ENCODE measurements at regions not wholly inside any gene's neighbourhood (a gene's known extent, or its start where the extent isn't known, plus 50 kb on each side); places are given as distances from the start of the nearest gene placed in this dataset.

DNA sequence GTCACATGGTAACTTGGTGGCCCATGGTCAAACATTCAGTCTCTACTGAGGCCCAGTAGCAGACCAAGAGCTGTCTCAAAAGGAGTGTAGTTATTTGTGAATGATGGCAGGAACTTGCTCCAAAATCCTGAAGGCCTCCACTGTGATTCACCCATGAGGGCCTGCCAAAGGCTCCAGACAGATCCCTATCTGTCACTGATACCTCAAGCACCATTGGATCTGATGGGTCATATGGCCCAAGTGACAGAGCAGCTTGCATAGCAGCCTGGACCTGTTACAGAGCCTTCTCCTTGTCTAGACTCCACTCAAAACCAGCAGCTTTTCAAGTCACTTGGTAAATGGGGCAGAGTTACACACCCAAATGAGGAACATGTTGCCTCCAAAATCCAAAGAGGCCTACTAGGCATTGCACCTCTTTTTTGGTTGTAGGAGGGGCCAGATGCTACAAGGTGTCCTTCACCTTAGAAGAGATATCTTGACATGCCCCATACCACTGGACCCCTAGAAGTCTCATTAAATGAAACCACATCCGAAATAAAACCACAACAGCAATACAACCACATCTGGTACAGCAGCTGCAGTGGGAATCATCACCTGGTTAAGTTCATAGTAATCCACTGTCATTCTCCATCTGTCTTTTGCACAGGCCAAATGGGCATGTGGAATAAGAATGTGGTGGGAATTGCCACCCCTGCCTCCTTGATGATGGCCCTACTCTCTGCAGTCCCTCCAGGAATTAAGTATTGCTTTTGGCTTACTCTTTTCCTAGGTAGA, 150.4 kb upstream of the MAX start:
- DNase-seq = no peak

DNA sequence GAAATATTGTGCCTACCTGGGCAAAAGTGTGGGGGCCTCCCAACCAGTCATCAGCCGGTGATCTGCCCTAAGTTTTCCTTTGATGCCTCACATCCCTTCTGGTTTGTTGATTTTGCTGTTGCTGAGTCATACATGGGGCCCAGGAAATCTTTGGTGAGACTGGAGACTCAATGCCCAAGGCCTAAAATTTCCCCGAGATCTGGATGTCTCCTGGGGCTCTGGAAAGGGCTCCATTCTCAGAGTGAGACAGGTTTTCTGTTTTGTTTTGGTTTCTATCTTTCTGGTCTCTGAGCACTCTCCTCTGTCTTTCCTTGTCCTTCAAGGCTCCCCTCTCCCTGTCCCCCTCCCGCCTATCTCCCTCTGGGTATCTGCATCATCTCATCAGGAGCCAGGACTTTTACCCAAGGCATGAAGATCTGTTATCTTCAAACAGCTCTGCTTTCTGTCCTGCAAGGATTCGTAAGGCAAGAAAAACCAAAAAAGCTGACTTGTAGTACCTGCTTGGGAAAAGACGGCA, 152.8 kb upstream of the MAX start:
- no peak for DNase-seq

DNA sequence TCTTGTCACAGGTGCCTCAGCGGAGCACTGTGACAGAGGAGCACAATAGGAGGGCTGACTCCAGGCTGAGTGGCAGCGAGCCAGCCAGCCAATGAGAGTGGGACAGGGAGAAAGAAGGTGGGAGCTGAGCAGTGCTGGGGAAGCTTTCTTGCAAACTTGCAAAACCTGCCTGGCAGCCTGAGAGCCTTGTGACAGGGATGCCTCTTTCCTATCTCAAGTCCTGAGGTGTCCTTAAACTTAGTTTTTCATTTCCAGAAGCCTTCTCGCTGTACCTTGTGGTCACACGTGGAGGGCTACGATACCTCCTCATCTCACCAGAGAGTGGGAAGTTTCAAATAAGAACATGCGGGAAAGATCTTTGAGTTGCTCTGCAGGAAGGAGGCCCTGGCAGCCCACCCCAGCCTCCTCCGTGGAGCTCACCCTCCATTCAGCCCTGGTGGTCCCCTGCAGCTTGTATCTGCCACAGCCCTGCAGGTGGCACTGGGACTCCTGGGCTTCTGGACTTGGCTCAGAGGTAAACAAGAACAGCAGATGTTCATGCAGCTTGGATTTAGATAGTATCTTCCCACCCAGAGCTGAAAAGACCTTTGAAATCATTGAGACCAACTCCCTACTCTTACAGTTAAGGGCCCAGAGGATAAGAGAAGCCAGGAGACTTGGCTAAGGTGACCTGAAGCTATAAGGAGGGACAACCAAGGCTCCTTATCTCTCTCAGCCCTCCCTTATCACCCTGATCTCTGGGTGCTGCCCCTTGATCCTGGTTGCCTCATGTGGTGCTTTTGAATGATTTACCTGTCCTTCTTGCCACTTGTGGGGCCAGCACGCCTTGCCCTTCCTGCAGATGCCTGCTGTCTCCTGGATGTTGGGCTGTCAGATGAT, 153.5 kb upstream of the MAX start:
- no peak for DNase-seq

DNA sequence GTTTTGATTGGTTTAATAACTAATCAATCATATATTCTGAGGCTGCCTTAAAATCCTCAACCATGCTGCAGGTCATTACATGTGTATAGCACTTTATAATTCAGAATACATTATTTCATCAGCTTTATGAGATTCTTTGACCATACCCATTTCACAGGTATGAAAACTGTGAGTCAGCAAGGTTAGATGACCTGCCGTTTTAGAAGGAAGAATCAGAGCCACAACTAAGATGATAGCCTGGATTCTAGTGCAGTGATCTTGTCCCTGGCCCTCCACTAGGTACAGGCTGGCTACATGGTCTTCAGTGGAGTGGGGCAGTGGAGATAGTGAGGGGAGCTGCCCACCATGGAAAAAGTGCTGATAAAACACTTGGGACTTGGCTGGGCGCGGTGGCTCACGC, 154.4 kb upstream of the MAX start:
- DNase-seq = no peak

DNA sequence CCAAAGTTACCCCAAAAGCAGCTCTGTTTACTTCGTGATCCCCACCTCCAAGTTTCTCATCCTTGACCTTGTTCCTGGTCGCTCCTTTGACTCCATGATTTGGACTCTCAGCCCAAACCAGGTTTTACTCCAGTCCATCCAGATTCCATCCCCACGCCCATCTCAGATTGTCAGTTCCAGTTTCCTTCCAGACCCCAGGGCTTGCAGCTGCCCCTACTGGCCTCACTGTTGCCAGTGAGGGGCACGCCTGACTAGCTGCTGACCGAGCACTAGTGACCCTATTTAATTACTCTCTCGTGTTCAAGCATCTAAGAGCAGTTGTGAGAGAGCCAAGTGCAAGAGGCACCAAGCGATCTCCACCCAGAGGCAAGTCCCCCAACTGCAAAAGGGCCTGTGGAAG, 155.1 kb upstream of the FUT8 start:
- no peak for DNase-seq

DNA sequence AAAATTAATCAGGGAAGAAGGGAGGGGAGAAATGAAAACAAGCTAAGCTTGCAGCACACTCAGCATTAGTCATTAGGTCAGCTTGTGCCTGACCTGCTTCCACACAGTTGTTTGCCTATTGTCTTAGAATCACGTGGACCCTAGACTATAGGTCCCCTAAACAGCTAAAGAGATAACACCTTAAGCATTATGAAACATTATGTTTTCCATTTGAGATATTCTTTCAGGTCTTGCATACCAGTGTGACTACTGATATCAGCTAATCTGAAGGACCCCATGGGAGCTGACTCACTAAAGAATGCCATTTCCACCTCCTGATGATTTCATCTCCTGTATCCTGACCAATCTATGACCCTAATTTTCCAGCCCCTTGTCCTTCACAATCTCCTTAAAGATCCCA, 154.1 kb upstream of the FUT8 start:
- no peak for DNase-seq

DNA sequence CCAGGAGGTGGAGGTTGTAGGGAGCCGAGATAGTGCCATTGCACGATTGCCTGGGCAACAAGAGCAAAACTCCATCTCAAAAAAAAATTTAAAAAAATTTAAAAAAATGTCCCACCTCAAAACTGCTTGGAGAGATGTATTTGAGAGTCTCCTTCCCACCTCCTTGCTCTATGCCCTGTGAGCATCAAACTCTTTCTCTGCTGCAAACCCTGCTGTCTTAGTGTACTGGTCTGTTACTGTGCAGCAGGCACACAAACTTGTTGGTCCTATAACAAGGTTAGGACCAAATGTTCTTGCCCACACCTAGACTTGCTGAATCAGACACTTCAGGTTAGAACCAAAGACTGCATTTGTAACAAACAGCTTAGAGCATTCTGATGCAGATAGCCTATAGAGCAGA, 153.5 kb upstream of the FUT8 start:
- DNase-seq = no peak

DNA sequence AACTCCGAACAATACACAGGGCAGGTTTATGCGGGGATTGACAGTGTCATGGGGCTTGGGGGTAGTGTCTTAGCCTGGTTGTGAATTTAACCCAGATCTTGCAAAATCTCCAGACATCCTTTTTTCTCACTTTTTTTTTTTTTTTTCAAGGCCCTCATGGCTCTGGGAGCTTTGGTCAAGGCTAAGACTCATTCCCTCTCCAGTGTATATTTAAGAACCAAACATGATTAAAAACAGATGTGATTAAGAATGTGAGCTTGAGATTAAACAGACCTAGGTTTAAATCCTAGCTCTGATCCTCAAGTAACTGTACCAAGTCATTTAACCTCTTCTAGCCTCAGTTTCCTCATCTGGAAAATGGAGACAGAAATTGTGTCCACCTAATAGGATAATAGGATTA, 151.7 kb upstream of the FUT8 start:
- no peak for DNase-seq

DNA sequence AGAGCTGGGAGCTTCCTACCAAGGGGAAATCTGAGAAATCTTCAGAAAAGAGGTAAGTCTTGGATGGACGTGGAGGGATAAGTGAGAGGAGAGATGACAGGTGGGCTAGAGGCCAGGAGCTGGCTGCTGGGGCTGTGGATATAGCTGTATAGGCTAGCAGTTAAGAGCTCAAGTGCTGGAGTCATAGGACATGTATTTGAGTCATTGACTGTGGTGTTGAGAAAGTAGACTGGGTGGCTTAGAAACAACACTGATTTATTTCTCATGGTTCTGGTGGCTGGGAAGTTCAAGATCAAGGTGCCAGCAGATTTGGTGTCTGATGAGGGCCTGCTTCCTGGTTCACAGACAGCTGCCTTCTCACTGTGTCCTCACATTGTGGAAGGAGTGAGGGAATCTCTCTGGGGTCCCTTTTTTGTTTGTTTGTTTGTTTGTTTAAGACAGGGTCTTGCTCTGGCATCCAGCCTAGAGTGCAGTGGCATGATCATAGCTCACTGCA, 151.1 kb upstream of the FUT8 start:
- DNase-seq = no peak

DNA sequence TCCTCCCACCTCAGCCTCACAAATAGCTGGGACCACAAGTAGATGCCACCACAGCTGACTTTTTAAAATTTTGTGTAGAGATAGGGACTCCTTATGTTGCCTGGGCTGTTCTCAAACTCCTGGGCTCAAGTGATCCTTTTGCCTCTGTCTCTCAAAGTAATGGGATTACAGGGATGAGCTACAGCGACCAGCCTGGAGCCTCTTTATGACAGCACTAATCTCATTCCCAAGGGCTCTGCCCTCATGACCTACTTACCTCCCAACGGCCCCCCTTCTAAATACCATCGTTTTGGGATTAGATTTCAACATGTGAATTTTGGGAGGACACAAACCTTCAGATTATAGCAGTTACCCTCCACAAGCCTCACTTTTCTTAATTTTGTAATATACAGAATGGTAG, 150.6 kb upstream of the FUT8 start:
- no peak for DNase-seq

DNA sequence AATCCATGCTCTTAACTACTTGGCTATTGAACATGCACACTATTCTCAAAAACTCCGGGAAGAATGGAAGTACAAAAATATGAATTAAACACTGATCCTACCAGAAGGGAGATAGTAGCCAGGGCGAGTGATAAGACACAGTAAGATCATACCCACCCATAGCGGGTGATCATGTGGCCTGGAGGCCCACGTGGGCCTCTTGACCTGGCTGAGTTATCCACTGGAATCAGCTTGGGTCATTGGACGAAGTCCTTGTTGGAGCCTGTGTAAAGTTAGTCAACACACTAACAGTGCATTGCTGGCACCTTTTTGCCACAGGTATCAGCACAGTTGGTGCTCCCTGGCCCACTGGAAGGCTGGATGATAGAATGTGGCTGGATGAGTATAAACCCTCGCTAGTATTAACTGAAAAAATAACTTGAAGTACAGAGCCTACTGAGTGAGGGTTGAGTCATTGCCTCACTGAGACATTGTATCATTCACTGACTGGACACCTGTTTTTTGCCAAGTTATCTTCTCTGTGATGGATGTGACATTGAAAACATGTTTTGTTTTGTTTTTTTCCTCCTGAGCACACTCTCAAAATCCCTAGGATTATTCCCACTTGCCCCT, 149.2 kb upstream of the FUT8 start:
- no peak for DNase-seq

DNA sequence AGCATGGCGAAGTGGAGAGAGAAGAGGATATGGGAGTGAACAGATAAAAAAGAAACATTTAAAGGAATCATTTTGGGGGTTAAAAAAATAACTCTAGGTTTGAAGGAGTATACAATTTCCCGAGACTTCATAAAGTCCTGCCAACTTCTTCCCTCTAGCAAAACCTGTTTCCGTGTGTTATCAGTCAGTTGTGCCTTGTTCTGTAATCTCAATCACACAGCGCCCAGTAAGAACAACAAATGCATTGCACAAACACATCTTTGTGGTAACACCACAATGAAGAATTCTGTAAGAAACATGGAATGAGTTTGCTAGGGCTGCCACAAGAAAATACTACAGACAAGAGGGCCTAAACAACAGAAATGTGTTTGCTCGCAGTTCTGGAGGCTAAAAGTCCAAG, 144.7 kb upstream of the FUT8 start:
- no peak for DNase-seq

DNA sequence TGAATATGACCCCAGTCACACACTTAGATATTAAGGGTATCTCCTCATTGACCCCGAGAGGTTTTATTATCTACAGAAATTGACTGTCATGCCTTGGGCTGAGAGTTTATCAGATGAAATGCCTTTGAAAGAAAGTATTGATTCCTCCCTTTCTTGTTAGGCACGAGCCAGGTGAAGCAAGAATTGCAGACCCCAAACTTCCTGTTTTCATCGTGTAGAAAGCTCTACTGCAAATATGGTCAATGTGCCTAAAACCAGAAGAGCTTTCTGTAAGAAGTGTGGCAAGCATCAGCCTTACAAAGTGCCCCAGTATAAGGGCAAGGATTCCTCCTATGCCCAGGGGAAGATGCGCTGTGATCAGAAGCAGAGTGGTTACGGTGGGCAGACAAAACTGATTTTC, 143.9 kb upstream of the FUT8 start:
- no peak for DNase-seq

DNA sequence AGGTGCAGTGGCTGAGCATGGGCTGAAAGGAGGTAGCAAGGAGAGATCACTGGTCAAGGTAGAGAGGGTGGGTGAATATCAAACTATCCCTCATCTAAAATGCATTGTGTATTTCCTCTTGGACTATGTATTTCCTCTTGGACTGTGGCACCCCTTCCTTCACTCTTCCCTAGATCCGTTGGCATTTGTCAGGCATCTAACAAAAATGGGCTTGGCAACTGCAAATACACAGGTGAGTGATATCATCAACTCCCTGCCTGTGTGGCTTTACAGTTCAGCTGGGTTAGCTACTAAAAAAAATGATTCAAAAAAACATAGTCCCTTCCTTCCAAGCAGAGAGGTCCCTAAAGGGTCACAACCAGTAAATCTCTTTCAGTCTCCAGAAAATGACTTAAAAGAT, 142.8 kb upstream of the FUT8 start:
- no peak for DNase-seq

DNA sequence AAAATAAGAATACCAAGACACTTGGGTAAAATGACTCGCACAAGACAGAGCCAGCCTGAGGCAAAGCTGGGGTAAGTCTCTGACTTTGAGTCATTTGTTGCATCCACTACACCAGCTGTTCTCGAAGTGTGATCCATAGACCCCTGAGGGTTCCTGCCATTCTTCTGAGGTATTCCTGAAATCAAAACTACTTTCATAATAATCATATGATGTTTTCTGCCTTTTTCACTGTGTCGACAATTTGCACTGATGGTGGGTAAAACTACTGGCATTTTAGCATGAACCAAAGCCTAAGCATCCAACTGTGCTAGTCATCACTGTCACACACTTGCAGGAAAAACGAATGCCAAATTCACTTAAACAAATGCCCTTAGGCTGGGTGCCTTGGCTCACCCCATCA, 135.5 kb upstream of the FUT8 start:
- no peak for DNase-seq

DNA sequence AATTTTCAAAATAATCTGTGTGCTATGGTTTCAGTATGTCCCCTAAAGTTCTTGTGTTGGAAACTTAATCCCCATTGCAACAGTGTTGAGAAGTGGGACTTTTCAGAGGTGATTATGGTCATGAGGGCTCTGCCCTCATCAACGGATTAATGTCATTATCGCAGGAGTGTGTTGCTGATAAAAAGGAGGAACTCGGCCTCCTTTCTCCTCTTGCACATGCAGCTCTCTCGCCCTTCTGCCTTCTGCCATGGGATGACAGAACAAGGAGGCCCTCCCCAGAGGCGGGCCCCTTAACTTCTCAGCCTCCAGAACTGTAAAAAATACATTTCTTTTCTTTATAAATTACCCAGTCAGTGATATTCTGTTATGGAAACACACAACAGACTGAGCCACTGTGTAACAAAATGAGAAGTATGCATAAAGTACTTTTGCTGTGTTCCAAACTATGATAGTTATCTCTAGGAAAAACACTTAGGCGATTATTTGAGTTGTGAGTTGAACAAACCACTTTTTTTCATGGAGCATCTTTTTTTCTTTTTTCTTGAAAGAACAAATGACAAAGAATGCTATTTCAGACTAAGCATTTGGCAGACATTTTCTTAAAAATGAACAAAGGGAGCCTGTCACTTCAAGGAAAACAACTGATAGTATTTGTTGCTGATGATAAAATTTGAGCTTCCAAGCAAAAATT, 134.8 kb upstream of the FUT8 start:
- no peak for DNase-seq

DNA sequence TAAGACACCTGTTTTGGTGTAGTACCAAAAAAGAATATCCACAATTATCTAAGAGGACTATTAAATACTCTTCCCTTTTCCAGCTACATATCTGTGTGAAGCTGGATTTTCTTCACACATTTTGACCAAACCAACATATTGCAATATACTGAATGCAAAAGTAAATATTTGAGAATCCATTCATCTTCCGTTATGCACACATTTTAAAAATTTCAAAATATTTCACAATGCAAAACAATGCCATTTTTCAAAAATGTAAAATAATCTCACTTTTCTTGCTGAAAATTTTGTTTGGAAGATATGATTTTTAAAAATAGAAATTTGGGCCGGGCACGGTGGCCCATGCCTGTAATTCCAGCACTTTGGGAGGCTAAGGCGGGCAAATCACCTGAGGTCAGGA, 133.9 kb upstream of the FUT8 start:
- no peak for DNase-seq

DNA sequence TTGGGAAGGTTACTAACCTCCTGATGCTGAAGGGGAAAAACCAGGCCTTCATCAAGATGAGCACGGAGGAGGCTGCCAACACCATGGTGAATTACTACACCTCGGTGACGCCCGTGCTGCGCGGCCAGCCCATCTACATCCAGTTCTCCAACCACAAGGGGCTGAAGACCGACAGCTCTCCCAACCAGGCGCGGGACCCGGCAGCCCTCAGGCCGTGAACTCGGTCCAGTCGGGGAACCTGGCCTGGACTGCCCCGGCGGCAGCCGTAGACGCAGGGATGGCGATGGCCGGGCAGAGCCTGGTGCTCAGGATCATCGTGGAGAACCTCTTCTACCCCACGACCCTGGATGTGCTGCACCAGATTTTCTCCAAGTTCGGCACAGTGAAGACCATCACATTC, 133.0 kb upstream of the FUT8 start:
- DNase-seq = no peak

DNA sequence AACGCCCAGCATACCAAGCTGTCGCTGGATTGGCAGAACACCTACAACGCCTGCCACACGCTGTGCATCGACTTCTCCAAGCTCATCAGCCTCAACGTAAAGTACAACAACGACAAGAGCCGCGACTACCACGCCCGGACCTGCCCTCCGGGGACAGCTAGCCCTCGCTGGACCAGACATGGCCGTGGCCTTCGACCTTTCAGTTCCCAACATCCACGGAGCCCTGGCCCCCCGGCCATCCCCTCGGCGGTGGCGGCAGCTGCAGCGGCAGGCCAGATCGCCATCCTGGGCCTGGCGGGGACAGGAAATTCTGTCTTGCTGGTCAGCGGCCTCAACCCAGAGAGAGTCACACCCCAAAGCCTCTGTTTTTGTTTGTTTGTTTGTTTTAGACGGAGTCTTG, 132.6 kb upstream of the FUT8 start:
- DNase-seq = no peak

DNA sequence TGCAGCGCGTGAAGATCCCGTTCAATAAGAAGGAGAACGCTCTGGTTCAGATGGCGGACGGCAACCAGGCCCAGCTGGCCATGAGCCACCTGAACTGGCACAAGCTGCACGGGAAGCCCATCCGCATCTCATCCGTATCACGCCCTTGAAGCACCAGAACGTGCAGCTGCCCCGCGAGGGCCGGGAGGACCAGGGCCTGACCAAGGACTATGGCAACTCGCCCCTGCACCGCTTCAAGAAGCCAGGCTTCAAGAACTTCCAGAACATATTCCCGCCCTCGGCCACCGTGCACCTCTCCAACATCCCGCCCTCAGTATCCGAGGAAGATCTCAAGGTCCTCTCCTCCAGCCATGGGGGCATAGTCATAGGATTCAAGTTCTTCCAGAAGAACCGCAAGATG, 131.9 kb upstream of the FUT8 start:
- DNase-seq = no peak

DNA sequence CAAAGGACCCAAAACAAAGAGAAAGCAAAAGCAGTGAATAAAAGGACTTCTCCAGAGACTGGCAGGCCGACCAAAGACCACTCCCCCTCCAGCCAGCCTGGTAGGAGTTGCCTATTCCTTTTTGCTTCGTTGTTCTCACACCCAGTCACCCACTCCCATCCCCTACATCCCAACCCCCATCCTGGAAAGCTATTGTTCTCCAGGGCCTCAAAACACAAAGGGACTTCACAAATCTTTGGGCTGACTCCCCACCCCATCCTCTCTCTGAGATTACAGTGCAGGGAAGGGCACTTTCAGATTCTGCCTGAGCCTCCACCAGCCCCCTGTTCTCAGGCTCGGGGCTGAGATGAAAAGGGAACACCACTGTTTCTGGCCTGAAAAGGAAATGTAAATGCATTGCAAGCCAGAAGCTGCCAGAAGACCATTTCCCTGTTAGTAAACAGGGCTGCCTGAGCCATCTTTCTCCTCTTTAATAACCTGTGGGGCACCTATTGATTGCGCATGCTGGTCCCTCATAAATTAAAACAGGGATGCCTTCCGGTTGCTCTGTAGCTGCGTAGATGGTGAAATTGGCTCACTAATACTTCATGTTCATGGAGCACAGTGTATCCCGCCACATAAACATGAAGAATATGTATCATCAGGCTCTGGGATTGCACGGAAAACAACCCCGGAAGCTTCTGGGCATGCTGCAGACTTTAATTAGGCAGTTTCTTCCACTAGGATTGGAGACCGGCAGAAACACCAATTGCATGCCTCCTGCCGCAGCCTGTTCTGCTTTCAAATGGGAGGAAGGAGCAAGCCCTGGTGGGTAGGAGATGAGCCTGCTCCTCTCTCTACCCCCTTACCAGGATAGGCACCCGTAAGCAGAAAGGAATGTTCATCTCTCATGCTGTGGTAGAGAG, 130.3 kb upstream of the FUT8 start:
- no peak for DNase-seq

DNA sequence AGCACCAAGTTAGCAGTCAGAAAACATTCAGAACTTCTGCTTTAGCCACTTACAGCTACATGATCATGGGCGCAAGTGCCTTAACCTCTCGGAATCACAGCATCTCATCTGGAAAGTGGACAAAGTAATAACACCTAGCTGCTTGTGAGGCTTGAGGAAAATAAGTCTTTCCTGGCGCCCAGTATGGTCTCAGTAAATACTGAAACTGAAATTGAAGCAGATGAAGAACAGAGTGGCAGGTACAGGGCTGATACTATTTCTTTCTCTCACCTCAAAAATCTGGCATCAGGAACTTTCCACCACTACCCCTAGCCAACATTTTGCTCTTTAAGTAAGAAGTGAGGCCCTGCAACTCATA, 129.7 kb upstream of the FUT8 start:
- DNase-seq = no peak

All from NCI-H187 treated with DMSO at 0.1 percent for 48 hours (cell line).